ENCODE measurements at regions not wholly inside any gene's neighbourhood (a gene's known extent, or its start where the extent isn't known, plus 50 kb on each side); places are given as distances from the start of the nearest gene placed in this dataset.

GRCh38 chr2:155151472-155151871, 453.0 kb downstream of the KCNJ3 start:
- no peaks in the 10 kb centered on the region for H3K27me3 Mint-ChIP-seq (ENCODE audit: low read depth)
- no peaks in the 10 kb centered on the region for H3K4me1 Mint-ChIP-seq
- H3K27ac Mint-ChIP-seq: no peak overlapping the region
- H3K9me3 Mint-ChIP-seq: no peaks in the 10 kb centered on the region
- no peaks in the 10 kb centered on the region for H3K36me3 Mint-ChIP-seq (ENCODE audit: low read depth)
- TF ChIP-seq CTCF (IDR thresholded peaks at IDR 0.05; ENCODE audit: unreplicated experiment in 3 of 3): no peak
- no peak overlapping the region for H3K4me3 Mint-ChIP-seq

- no peak for TF ChIP-seq CTCF (IDR thresholded peaks at IDR 0.05; ENCODE audit: unreplicated experiment in 3 of 3)
- peaks cover 5% of the 10 kb centered on the region for H3K4me1 Mint-ChIP-seq
- H3K9me3 Mint-ChIP-seq: no peaks in the 10 kb centered on the region
- no peaks in the 10 kb centered on the region for H3K36me3 Mint-ChIP-seq (ENCODE audit: low read depth)
- H3K27ac Mint-ChIP-seq: no peak overlapping the region
- no peaks in the 10 kb centered on the region for H3K27me3 Mint-ChIP-seq (ENCODE audit: low read depth)
- no peak overlapping the region for H3K4me3 Mint-ChIP-seq
Observed at GRCh38 chr2:155145758-155146229, 447.3 kb downstream of the KCNJ3 start.

- Mint-ChIP-seq H3K27ac (no peak overlapping the region), H3K27me3 (ENCODE audit: low read depth) (no peaks in the 10 kb centered on the region), H3K4me1 (peaks cover 5% of the 10 kb centered on the region), H3K9me3 (no peaks in the 10 kb centered on the region), H3K36me3 (ENCODE audit: low read depth) (no peaks in the 10 kb centered on the region), H3K4me3 (no peak overlapping the region)
- no peak for TF ChIP-seq CTCF (IDR thresholded peaks at IDR 0.05; ENCODE audit: unreplicated experiment in 3 of 3)
Observed at GRCh38 chr2:155141418-155141817, 442.9 kb downstream of the KCNJ3 start.

- no peaks in the 10 kb centered on the region for H3K27me3 Mint-ChIP-seq (ENCODE audit: low read depth)
- TF ChIP-seq CTCF (IDR thresholded peaks at IDR 0.05; ENCODE audit: unreplicated experiment in 3 of 3): no peak
- no peaks in the 10 kb centered on the region for H3K36me3 Mint-ChIP-seq (ENCODE audit: low read depth)
- H3K4me3 Mint-ChIP-seq: no peak overlapping the region
- H3K27ac Mint-ChIP-seq: no peak overlapping the region
- no peaks in the 10 kb centered on the region for H3K4me1 Mint-ChIP-seq
- peaks cover 12% of the 10 kb centered on the region for H3K9me3 Mint-ChIP-seq
Observed at GRCh38 chr2:155125585-155126230, 427.2 kb downstream of the KCNJ3 start.

- TF ChIP-seq CTCF (IDR thresholded peaks at IDR 0.05; ENCODE audit: unreplicated experiment in 3 of 3): no peak
- Mint-ChIP-seq H3K36me3 (ENCODE audit: low read depth) (no peaks in the 10 kb centered on the region), H3K27me3 (ENCODE audit: low read depth) (no peaks in the 10 kb centered on the region), H3K4me3 (no peak overlapping the region), H3K4me1 (no peaks in the 10 kb centered on the region), H3K9me3 (peaks cover 4% of the 10 kb centered on the region), H3K27ac (no peak overlapping the region)
Observed at GRCh38 chr2:155115846-155116245, 417.4 kb downstream of the KCNJ3 start.

GRCh38 chr2:155111070-155111469, 412.6 kb downstream of the KCNJ3 start:
- no peaks in the 10 kb centered on the region for H3K27me3 Mint-ChIP-seq (ENCODE audit: low read depth)
- no peak for TF ChIP-seq CTCF (IDR thresholded peaks at IDR 0.05; ENCODE audit: unreplicated experiment in 3 of 3)
- H3K36me3 Mint-ChIP-seq (ENCODE audit: low read depth): no peaks in the 10 kb centered on the region
- H3K27ac Mint-ChIP-seq: no peak overlapping the region
- no peak overlapping the region for H3K4me3 Mint-ChIP-seq
- H3K4me1 Mint-ChIP-seq: no peaks in the 10 kb centered on the region
- no peaks in the 10 kb centered on the region for H3K9me3 Mint-ChIP-seq
